HepG2 (cell line): ENCODE measurements at regions not wholly inside any gene's neighbourhood (a gene's known extent, or its start where the extent isn't known, plus 50 kb on each side); places are given as distances from the start of the nearest gene placed in this dataset.

Source experiments
- ATAC-seq: fragments of 200-7000 bp; cut with Tn5 transposase; 3 replicates; pipeline ENCODE4 v1.9.1; 2020; ENCODE audit warnings: mild to moderate bottlenecking, moderate library complexity
- BruUV-seq: library from RNA; stranded (reverse); fragments of 400-500 nt; replicated peaks from 2 replicates; lab custom pipeline; 2021; lab: Mats Ljungman, UMichigan
- CTCF ChIA-PET: fragments of 300-600 bp; formaldehyde crosslinking; extraction: SDS; loops from one replicate; lab custom pipeline; 2021; ENCODE audit warnings: low total read pairs, inconsistent platforms, low intra/inter-chr PET ratio; lab: Yijun Ruan, JAX
- POLR2A ChIA-PET: fragments of 350-600 bp; sonication (Branson Sonifier 250); formaldehyde crosslinking; loops from one replicate; lab custom pipeline; 2020; ENCODE audit warnings: antibody characterized with exemption, inconsistent platforms; lab: Yijun Ruan, JAX
- DNase-seq: peaks from one replicate; pipeline ENCODE4 v3.0.0-alpha.2; 2015; ENCODE audit warnings: low spot score
- FAIRE-seq: peaks from 3 replicates; lab custom pipeline; 2011; peaks lifted over from hg19 to GRCh38; lab: Jason Lieb, UNC
- H2AFZ ChIP-seq: one replicate; pipeline ENCODE4 v1.6.1; 2011; ENCODE audit warnings: low read length, inconsistent platforms
- H3K27ac ChIP-seq: fragments of 300-600 bp; 3 replicates; pipeline ENCODE4 v1.8.0; 2011; ENCODE audit warnings: mixed run types, mild to moderate bottlenecking, mixed read lengths, low read length, inconsistent platforms; ENCODE audit not compliant: insufficient read depth; ENCODE audit errors: extremely low read length
- H3K27me3 ChIP-seq, 2 experiments: fragments of 200-600 bp in 1 of 2; 2 replicates in 1 of 2; 3 replicates in 1 of 2; pipeline versions ENCODE4 v1.6.0 to v1.8.0; 2011; ENCODE audit warnings: low read length in 2 of 2, mild to moderate bottlenecking in 2 of 2, moderate library complexity in 2 of 2, inconsistent platforms in 1 of 2; ENCODE audit not compliant: insufficient read depth in 2 of 2, control insufficient read depth in 1 of 2
- H3K36me3 ChIP-seq, 2 experiments: fragments of 200-600 bp in 1 of 2; replicated peaks in 1 of 2; 2 replicates in 1 of 2; 3 replicates in 1 of 2; pipeline versions ENCODE4 v1.5.1 to v1.8.0; 2011; ENCODE audit warnings: low read length in 2 of 2, inconsistent platforms in 1 of 2; ENCODE audit not compliant: insufficient read depth in 2 of 2, control insufficient read depth in 1 of 2
- H3K4me1 ChIP-seq: 2 replicates; pipeline ENCODE4 v1.5.1; 2012; ENCODE audit warnings: low read length, inconsistent platforms; ENCODE audit not compliant: insufficient read depth
- H3K4me2 ChIP-seq: 2 replicates; pipeline ENCODE4 v1.6.0; 2011; ENCODE audit warnings: low read depth, low read length, inconsistent platforms
- H3K4me3 ChIP-seq, 3 experiments: fragments of 200-600 bp in 1 of 3; sonication (generic), shearing (Covaris generic) in 1 of 3; replicated peaks in 1 of 3; 2 replicates each; pipeline ENCODE4 v1.5.1; 2011 to 2016; ENCODE audit warnings: low read length in 3 of 3, inconsistent platforms in 2 of 3, low read depth in 2 of 3, mild to moderate bottlenecking in 2 of 3, control low read depth in 1 of 3, mixed read lengths in 1 of 3; ENCODE audit not compliant: insufficient read depth in 1 of 3
- H3K79me2 ChIP-seq: one replicate; pipeline ENCODE4 v1.6.1; 2011; ENCODE audit warnings: low read length, inconsistent platforms; ENCODE audit not compliant: insufficient read depth
- H3K9ac ChIP-seq: 2 replicates; pipeline ENCODE4 v1.6.0; 2011; ENCODE audit warnings: mild to moderate bottlenecking, low read depth, low read length, inconsistent platforms; ENCODE audit not compliant: insufficient read depth
- H3K9me3 ChIP-seq: 2 replicates; pipeline ENCODE4 v1.5.1; 2012; ENCODE audit warnings: mild to moderate bottlenecking, low read length
- H4K20me1 ChIP-seq: 2 replicates; pipeline ENCODE4 v1.6.0; 2011; ENCODE audit warnings: inconsistent platforms, mild to moderate bottlenecking, low read length, moderate library complexity; ENCODE audit not compliant: insufficient read depth
- CBX5 ChIP-seq: sonication (generic); formaldehyde crosslinking; IDR thresholded peaks from 2 replicates; pipeline ENCODE4 v1.4.0; 2020; ENCODE audit warnings: missing genetic modification reagents, borderline replicate concordance
- NR1H2 ChIP-seq: sonication (generic); formaldehyde crosslinking; IDR thresholded peaks from 2 replicates; pipeline ENCODE4 v1.8.1; 2022; ENCODE audit warnings: low read depth, missing genetic modification reagents, borderline replicate concordance
- SP4 ChIP-seq: sonication (generic); formaldehyde crosslinking; IDR thresholded peaks from 2 replicates; pipeline ENCODE4 v1.8.1; 2023; ENCODE audit warnings: mild to moderate bottlenecking, missing genetic modification reagents
- TCF12 ChIP-seq, 2 experiments: fragments of 450-650 bp in 1 of 2; sonication (generic) in 1 of 2; formaldehyde crosslinking in 1 of 2; IDR thresholded peaks; 2 replicates each; pipeline versions ENCODE4 v1.6.1 to v1.8.0; 2017 to 2022; ENCODE audit warnings: antibody characterized with exemption in 1 of 2, mild to moderate bottlenecking in 1 of 2, missing genetic modification reagents in 1 of 2, moderate library complexity in 1 of 2
- THAP9 ChIP-seq: sonication (generic); formaldehyde crosslinking; IDR thresholded peaks from 2 replicates; pipeline ENCODE4; 2020; ENCODE audit warnings: missing genetic modification reagents, mild to moderate bottlenecking, borderline replicate concordance
- ZNF768 ChIP-seq: sonication (generic); formaldehyde crosslinking; IDR thresholded peaks from 2 replicates; pipeline ENCODE4 v1.4.0; 2020; ENCODE audit warnings: missing genetic modification reagents
- ZNF788 ChIP-seq: sonication (generic); formaldehyde crosslinking; IDR thresholded peaks from 2 replicates; pipeline ENCODE4 v1.5.0; 2020; ENCODE audit warnings: mild to moderate bottlenecking, missing genetic modification reagents, borderline replicate concordance
- in situ Hi-C: cut with HindIII; loops from 2 replicates; pipeline ENCODE4 v1.10.0; 2017; ENCODE audit warnings: low pct_unique_long_range_greater_than_20kb; ENCODE audit not compliant: extremely low pct_ligation_motif_present
- intact Hi-C: fragments of 100-400 bp; cut with micrococcal nuclease; formaldehyde crosslinking; loops from one replicate; pipeline ENCODE4 v1.10.0; 2022; ENCODE audit not compliant: unreplicated experiment

GRCh38 chr3:40805456-40805855, 280.7 kb downstream of the ZNF621 start (continued):
- TF ChIP-seq NR1H2 (CRISPR knock-in tag): no peak

- in situ Hi-C loops (no loop called here), intact Hi-C loops (no loop called here)
- no peaks in the 10 kb centered on the region for H4K20me1 ChIP-seq
- ChIA-PET POLR2A (no interaction called here), CTCF (no interaction called here)
- no peak overlapping the region for H3K4me2 ChIP-seq
- H3K79me2 ChIP-seq: no peaks in the 10 kb centered on the region
- H3K9ac ChIP-seq: no peak overlapping the region
- no TSS peak for BruUV-seq
- H2AFZ ChIP-seq: no peak overlapping the region
- H3K9me3 ChIP-seq: no peaks in the 10 kb centered on the region
- ATAC-seq (no peak), FAIRE-seq (no peak), DNase-seq (no peak)
- no peak overlapping the region for H3K27ac ChIP-seq
- TF ChIP-seq CBX5 (CRISPR knock-in tag) (no peak), ZNF788 (CRISPR knock-in tag) (no peak), TCF12 (IDR thresholded peaks at IDR 0.05) (no peak), TCF12 (CRISPR knock-in tag; IDR thresholded peaks at IDR 0.05) (no peak), ZNF768 (CRISPR knock-in tag) (no peak), THAP9 (CRISPR knock-in tag) (no peak), SP4 (CRISPR knock-in tag) (no peak)
- peaks cover 4% of the 10 kb centered on the region for H3K4me1 ChIP-seq
- H3K4me3 ChIP-seq: no peak overlapping the region
- no peaks in the 10 kb centered on the region for H3K36me3 ChIP-seq
- H3K27me3 ChIP-seq: peaks cover 0 to 4% of the 10 kb centered on the region in 2 experiments; a peak in 1 of 5 replicates
Observed at GRCh38 chr3:40810813-40811212, 286.1 kb downstream of the ZNF621 start.
